ENCODE measurements at regions not wholly inside any gene's neighbourhood (a gene's known extent, or its start where the extent isn't known, plus 50 kb on each side); places are given as distances from the start of the nearest gene placed in this dataset.

- DNase-seq: no peak
Measured at GRCh38 chr4:100799761-100800539, 282.1 kb upstream of the EMCN start.

DNA sequence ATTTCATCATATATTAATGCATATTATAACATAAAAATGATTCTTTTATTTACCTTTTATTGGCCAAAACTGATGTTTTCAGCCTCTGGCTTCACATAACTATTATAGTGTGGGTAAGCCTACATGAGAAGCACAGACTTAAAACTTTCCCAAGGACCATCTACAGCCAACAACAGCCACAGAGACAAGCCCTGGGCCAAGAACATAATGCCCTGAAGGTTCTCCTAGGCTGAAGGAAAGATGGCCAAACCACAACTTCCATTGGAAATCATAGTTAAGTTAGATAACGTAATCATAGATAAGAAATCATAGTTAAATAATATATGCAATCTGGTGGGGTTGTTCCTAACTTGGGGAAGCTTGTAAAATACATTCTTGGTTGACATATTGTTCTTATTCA is 280.0 kb upstream of the EMCN start:
- no peak for DNase-seq

- no peak for DNase-seq
Measured at GRCh38 chr4:100797356-100797755, 279.5 kb upstream of the EMCN start.

DNA sequence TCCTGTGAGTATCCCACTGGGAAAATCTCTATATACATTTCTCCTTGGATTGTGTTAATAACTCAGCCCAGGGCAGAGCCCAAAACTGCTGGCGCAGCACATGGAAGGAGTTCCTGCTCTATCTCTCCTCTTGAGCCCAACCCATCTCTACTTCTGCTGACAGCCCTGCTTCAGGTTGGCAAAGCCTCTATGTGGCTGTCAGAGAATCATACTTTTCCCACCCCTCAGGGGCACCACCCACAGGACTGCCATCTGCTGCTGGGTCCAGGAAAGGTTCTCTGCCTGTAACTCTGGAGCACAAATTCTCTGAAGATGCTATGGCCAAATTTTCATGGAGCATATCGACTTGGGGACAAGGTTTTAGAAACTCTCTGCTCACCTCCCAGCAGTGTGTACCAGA is 278.5 kb upstream of the EMCN start:
- DNase-seq: peak in 1 of 2 experiments; percentile 5

DNA sequence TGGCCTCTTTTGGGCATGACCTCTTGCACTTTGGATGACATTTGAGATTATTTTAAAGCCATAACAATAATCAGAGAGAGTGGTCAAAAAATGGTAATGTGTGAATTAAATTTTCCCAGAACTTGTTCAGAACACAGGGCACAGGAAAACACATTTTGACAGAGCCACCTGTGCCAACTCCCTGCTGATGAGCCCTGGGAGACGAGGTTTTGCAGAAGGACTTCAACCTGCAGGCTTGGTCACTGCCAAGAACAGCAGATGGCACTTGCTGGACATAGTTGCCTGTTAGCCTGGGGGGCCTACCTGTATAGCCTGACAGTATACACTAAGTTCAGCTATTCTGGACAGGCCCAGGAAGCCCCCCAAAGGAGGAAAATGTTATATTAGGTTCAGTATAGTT is 277.8 kb upstream of the EMCN start:
- DNase-seq: peak in 1 of 2 experiments; percentile 1

GRCh38 chr4:100790836-100791615 is 273.2 kb upstream of the EMCN start:
- DNase-seq: no peak

GRCh38 chr4:100789991-100790390 is 272.2 kb upstream of the EMCN start:
- no peak for DNase-seq

DNA sequence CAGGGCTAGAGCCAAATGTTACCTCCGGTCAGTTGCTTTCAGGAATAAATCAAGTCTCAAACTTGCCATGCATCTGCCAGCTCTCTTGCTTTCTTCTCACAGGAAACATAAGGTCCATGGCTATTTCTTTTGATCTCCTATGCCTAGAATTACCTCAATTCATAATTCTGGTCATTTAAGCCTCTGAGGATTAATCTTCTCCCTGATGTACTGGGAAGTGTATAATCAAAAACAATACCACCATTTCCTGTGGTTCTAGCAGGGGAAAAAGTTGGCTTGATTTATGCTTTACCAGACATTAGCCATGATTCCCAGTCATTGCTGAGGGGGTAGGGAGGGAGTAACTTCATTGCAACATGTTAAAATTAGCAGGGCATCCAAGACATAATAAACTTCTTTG is 268.7 kb upstream of the EMCN start:
- DNase-seq: no peak

- no peak for DNase-seq
Measured at GRCh38 chr4:100782356-100782755, 264.5 kb upstream of the EMCN start.

GRCh38 chr4:100781435-100781834 is 263.6 kb upstream of the EMCN start:
- DNase-seq: no peak

GRCh38 chr4:100780126-100780525 is 262.3 kb upstream of the EMCN start:
- DNase-seq: no peak

DNA sequence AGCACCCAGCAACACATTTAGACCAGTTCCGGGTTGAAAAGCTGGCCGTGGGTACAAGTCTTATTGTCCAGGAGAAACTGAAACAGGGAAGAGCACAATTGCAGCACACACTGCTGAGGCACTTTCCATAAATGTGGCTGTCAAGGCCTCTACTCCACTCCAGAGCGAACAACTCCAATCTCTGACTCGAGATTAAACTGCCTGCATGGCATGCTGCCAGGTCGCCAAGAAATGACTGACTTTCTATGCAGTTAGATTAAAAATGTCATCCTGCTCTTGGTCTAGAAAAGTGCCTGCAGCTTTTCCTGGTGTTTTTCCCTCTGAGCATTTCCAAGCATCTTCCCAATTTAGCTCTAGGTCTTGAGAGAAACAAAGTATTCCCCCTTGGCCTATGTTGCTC is 260.6 kb upstream of the EMCN start:
- DNase-seq: no peak

- DNase-seq: no peak
Measured at GRCh38 chr4:100762738-100763137, 244.9 kb upstream of the EMCN start.

DNA sequence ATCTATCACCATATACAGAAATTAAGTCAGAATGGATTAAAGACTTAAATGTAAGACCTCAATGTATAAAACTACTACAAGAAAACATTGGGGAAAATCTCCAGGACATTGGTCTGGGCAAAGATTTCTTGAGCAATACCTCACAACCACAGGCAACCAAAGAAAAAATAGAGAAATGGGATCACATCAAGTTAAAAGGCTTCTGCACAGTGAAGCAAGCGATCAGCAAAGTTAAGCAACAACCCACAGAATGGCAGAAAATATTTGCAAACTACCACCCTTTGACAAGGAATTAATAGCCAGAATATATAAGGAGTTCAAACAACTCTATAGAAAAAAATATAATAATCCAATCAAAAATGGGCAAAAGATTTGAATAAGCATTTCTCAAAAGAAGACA is 236.9 kb upstream of the EMCN start:
- DNase-seq: no peak

DNA sequence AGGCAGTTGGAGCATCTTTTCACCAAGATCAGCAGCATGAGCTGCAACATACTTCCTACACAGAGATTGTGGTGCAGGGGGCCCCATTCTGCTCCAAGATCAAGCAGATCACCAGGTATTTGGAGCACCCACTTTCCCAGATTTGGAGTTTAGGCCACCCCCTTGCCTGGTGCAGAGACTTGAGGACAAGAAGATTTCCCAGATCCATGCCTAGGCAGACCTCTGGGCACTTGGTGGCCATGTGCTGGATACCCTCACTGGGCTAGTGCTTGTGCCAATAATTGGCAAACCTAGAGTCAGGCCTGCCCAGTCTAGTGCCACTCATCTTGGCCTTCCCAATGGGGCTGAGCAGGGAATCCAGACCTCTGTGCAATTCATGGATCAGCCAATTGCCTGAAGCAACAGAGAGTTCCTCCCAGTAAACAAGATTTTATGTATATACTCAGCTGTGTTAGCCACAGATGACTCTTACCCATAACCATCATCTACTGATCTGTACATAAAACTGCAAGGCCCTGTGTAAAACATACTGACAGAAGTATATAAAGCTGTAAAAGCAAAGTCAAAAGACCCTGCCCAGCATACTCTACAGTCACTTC is 228.4 kb upstream of the EMCN start:
- no peak for DNase-seq

DNA sequence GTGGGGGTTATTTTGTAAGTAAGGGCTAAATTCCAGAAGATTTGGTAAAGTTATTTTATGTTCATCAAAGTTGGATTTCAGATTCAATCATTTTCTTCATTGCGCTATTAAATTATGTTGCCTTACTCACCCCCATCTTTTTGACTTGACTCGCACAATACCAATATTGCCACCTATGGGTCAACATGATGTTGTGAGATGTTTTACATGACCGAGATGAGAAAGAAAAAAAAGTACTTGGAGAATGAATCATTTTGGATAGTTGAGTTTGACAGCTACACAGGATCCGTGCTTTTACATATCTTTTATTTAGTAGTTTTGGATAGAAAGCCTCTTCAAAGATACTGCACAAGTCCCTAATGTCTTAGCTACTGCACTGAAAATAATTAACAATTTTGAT is 224.2 kb upstream of the EMCN start:
- peak in 1 of 2 experiments; percentile 16 for DNase-seq

- DNase-seq: no peak
Measured at GRCh38 chr4:100739426-100739825, 221.6 kb upstream of the EMCN start.

- DNase-seq: no peak
Measured at GRCh38 chr4:100738196-100739165, 220.7 kb upstream of the EMCN start.

DNA sequence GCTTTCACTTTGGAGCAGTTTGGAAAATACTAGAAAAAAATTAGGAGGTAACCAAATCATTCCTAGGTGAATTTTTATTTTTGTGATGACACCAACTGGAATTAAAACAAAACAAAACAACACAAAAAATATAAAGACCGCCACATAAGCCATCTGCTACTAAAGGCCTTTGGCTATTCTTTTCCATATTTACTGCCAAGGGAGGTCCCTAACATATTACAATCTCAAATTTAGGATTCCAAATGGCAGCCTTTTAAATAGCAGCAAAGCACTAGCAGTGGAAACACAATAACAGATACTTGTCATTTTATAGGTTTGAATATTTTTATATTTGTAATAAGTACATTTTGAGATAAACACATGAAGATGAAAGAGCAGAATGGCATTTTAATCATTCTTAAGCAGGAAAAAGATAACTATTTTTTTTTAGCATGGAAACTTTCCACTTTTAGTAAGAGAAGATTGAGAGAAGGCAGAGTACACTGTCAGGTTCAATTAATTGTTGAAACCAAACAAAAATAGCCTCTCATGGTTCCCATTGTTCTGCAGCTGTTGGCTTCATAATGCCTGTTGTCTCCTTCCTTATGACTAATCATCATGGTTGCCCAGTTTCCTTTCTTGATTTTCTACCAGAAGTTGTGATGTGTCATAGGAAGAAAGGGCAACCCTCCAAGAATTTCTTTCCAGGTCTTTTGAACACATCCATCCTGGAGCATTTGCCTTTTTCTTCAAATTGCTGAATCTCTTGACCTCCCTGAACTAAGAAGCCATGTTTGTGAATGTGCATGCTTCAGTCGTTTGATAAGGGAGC is 219.0 kb upstream of the EMCN start:
- no peak for DNase-seq

DNA sequence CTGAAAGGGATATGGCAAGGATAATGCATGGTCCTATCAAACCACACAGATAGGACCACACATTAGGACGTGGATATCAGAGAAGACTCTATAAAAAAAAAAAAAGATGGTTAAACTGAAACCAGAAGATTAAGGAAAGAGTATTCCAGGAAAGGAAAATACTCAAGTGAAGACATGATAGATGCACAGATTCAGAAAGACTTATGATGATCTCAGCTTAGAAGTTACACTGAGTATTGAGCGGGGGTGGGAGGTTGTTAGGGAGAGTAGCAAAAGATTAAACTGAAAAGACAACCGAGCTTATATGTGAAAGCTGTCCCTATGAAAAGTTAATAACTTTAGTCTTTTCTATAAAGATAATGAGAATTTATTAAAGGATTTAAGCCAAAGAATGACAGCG is 211.0 kb upstream of the EMCN start:
- no peak for DNase-seq

DNA sequence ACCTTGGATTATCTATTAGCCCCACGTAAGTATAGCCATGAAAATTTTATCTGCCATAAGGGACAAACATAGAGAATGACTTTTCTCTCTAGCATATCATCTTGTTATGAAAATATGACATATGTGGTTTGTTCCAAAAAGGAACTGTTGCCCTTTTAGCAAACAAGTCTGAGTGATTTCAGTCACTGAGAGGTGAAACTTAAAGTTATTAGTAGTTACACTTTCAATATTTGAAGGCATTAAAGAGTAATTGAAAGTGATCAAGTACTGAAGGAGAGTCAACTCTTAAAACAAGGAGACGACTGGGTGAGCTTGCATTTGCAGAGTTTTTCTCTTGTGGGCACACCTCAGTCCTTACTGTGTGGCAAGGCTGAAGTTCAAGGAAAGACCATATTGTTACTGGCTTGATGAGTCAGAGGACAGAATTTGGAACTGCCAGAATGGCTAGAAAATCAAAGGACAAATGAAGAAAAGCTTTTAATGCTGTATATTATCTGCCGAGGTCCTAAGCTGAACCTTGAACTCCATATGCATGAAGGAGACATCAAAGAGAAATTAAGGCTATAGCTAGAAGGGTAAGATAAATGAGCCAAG is 205.1 kb upstream of the EMCN start:
- DNase-seq: no peak

GRCh38 chr4:100722133-100722532 is 204.3 kb upstream of the EMCN start:
- no peak for DNase-seq

All from NCI-H2081 (cell line).